ENCODE measurements at regions not wholly inside any gene's neighbourhood (a gene's known extent, or its start where the extent isn't known, plus 50 kb on each side); places are given as distances from the start of the nearest gene placed in this dataset.

DNA sequence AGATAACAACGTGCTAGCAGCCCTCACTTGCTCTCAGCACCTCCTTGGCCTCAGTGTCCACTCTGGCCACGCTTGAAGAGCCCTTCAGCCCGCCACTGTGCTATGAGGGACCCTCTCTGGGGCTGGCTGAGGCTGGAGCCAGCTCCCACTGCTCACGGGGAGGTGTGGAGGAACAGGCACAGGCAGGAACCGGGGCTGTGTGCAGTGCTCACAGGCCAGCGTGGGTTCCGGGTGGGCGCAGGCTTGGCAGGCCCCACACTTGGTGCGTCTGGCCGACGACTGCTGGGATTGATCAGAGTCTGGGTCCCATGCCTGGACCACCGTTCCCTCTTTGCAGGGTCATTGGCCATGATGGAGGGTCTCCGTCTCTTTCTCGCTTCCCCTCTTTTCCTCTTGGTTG lies 194.3 kb upstream of the GRAMD2B start:
- TF ChIP-seq, protein P1, sequence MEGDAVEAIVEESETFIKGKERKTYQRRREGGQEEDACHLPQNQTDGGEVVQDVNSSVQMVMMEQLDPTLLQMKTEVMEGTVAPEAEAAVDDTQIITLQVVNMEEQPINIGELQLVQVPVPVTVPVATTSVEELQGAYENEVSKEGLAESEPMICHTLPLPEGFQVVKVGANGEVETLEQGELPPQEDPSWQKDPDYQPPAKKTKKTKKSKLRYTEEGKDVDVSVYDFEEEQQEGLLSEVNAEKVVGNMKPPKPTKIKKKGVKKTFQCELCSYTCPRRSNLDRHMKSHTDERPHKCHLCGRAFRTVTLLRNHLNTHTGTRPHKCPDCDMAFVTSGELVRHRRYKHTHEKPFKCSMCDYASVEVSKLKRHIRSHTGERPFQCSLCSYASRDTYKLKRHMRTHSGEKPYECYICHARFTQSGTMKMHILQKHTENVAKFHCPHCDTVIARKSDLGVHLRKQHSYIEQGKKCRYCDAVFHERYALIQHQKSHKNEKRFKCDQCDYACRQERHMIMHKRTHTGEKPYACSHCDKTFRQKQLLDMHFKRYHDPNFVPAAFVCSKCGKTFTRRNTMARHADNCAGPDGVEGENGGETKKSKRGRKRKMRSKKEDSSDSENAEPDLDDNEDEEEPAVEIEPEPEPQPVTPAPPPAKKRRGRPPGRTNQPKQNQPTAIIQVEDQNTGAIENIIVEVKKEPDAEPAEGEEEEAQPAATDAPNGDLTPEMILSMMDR (IDR thresholded peaks at IDR 0.05) = no peak
- no peak for TF ChIP-seq POLR2A (IDR thresholded peaks at IDR 0.05)
- no peak for TF ChIP-seq EP300 (IDR thresholded peaks at IDR 0.05; ENCODE audit: low read depth)
- TF ChIP-seq POLR2AphosphoS5 (IDR thresholded peaks at IDR 0.05) = no peak
